ENCODE measurements at regions not wholly inside any gene's neighbourhood (a gene's known extent, or its start where the extent isn't known, plus 50 kb on each side); places are given as distances from the start of the nearest gene placed in this dataset.

- Histone ChIP-seq H3K4me1 (ENCODE audit: insufficient read depth) (no peaks in the 10 kb centered on the region), H3K27me3 (replicated peaks; ENCODE audit: insufficient read depth) (no peaks in the 10 kb centered on the region), H4K20me1 (ENCODE audit: insufficient read depth) (no peaks in the 10 kb centered on the region), H3K4me2 (ENCODE audit: unreplicated experiment) (no peak overlapping the region), H3K9me3 (ENCODE audit: low read depth) (no peaks in the 10 kb centered on the region), H3K79me2 (ENCODE audit: insufficient read depth) (no peaks in the 10 kb centered on the region), H3F3A (ENCODE audit: insufficient read depth) (no peaks in the 10 kb centered on the region), H3K36me3 (ENCODE audit: low read depth) (no peaks in the 10 kb centered on the region), H3K9me2 (ENCODE audit: insufficient read depth) (no peaks in the 10 kb centered on the region), H3K4me3 (no peak overlapping the region), H2AFZ (no peak overlapping the region), H3K27ac (no peak overlapping the region), H3K9ac (no peak overlapping the region)
- no peak for DNase-seq
- 86 to 88% methylated on average over 4 of the region's 4 CpGs for WGBS, 2 experiments (ENCODE audit: low coverage in 1 of 2, low lambda C conversion rate in 2 of 2, missing lambda C conversion rate in 2 of 2)
- in situ Hi-C loops (cut with MboI) = no loop called here
- TF ChIP-seq EZH2phosphoT487 (IDR thresholded peaks at IDR 0.05; ENCODE audit: insufficient read depth, low read depth) (no peak), EZH2 (IDR thresholded peaks at IDR 0.05; ENCODE audit: insufficient read depth, poor library complexity, severe bottlenecking) (no peak)
Observed at GRCh38 chr12:114757684-114758325, 73.8 kb upstream of the TBX3 start.

DNA sequence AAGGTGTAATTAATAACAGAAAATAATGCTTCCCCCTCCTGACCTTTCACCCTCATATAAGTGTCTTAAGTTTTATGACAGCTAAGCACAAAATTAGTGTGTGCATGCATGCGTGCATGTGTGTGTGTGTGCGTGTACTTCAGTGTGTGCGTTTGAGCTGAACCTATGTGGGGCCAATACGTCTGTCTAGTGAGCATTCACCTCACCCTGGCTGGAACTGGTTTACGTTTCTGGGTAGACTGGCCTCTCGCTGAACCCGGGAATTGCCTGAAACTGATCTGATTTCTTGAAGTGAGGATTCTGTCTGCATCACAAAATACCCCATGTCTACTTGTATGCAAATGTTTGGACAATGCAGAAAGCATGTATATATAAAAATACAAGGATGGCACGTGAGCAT lies 68.2 kb upstream of the TBX3 start:
- no peak overlapping the region for H3K4me2 ChIP-seq (ENCODE audit: unreplicated experiment)
- H3K27ac ChIP-seq = no peak overlapping the region
- no peaks in the 10 kb centered on the region for H3K36me3 ChIP-seq (ENCODE audit: low read depth)
- H3K79me2 ChIP-seq (ENCODE audit: insufficient read depth) = no peaks in the 10 kb centered on the region
- 86 to 88% methylated on average over 8 of the region's 8 CpGs for WGBS, 2 experiments (ENCODE audit: low coverage in 1 of 2, low lambda C conversion rate in 2 of 2, missing lambda C conversion rate in 2 of 2)
- H3K9me2 ChIP-seq (ENCODE audit: insufficient read depth) = no peaks in the 10 kb centered on the region
- no peak overlapping the region for H3K9ac ChIP-seq
- H3K4me3 ChIP-seq = no peak overlapping the region
- in situ Hi-C loops (cut with MboI) = no loop called here
- TF ChIP-seq EZH2phosphoT487 (IDR thresholded peaks at IDR 0.05; ENCODE audit: insufficient read depth, low read depth) = no peak
- TF ChIP-seq EZH2 (IDR thresholded peaks at IDR 0.05; ENCODE audit: insufficient read depth, poor library complexity, severe bottlenecking) = no peak
- DNase-seq = no peak
- no peaks in the 10 kb centered on the region for H3K27me3 ChIP-seq (replicated peaks; ENCODE audit: insufficient read depth)
- H3K9me3 ChIP-seq (ENCODE audit: low read depth) = no peaks in the 10 kb centered on the region
- H3K4me1 ChIP-seq (ENCODE audit: insufficient read depth) = no peaks in the 10 kb centered on the region
- no peaks in the 10 kb centered on the region for H3F3A ChIP-seq (ENCODE audit: insufficient read depth)
- H2AFZ ChIP-seq = no peak overlapping the region
- H4K20me1 ChIP-seq (ENCODE audit: insufficient read depth) = no peaks in the 10 kb centered on the region

DNA sequence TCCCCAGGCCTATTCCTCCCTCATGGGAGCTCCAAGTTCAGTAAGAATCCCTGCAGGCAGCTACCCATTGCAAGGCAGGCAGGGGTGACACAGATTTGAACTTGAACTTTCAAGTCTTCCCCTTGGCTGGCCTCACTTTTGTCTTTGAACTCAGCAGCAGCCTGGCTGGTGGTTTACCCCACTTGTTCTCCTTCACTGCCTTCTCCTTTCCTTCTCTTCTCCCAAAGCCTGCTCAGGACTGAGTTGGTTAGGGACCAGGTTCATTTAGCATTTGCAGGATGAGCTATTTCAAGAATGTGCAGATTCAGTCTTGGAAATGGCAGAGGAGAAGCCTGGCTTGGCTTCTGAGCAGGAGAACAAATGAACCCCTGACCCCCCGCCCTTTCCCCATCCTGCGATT lies 67.7 kb upstream of the TBX3 start:
- Histone ChIP-seq H3K9me3 (ENCODE audit: low read depth) (no peaks in the 10 kb centered on the region), H3K36me3 (ENCODE audit: low read depth) (no peaks in the 10 kb centered on the region), H3F3A (ENCODE audit: insufficient read depth) (no peaks in the 10 kb centered on the region), H3K27ac (no peak overlapping the region), H3K4me1 (ENCODE audit: insufficient read depth) (no peaks in the 10 kb centered on the region), H3K9me2 (ENCODE audit: insufficient read depth) (no peaks in the 10 kb centered on the region), H2AFZ (no peak overlapping the region), H3K9ac (no peak overlapping the region), H3K79me2 (ENCODE audit: insufficient read depth) (no peaks in the 10 kb centered on the region), H3K27me3 (replicated peaks; ENCODE audit: insufficient read depth) (no peaks in the 10 kb centered on the region), H3K4me3 (no peak overlapping the region), H3K4me2 (ENCODE audit: unreplicated experiment) (no peak overlapping the region), H4K20me1 (ENCODE audit: insufficient read depth) (no peaks in the 10 kb centered on the region)
- no peak for DNase-seq
- whole genome bisulfite sequencing, 2 experiments (ENCODE audit: low coverage in 1 of 2, low lambda C conversion rate in 2 of 2, missing lambda C conversion rate in 2 of 2) = 93 to 97% methylated on average over 2 of the region's 2 CpGs
- in situ Hi-C loops (cut with MboI) = no loop called here
- TF ChIP-seq EZH2 (IDR thresholded peaks at IDR 0.05; ENCODE audit: insufficient read depth, poor library complexity, severe bottlenecking) = no peak
- TF ChIP-seq EZH2phosphoT487 (IDR thresholded peaks at IDR 0.05; ENCODE audit: insufficient read depth, low read depth) = no peak

DNA sequence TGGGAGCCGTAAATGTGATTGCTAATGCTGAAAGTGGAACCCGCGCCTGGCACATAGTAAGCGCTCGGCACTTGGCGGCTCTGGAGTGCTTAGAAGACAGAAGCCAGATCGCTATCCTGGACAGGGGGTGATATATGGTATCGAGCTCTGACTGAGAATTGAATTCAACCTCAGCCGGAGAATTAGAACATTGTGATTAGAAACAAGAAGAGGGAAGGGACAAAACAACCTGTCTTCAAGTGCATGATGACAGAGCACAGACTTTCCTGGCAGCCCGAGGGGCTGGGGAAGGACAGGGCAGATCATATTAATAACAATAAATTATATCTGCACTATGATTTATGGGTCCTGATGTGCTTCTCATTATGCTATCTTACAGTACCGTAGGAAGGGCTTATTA lies 66.9 kb upstream of the TBX3 start:
- no peak overlapping the region for H3K27ac ChIP-seq
- no peak for DNase-seq
- H4K20me1 ChIP-seq (ENCODE audit: insufficient read depth) = no peaks in the 10 kb centered on the region
- no peaks in the 10 kb centered on the region for H3K9me2 ChIP-seq (ENCODE audit: insufficient read depth)
- no peak overlapping the region for H2AFZ ChIP-seq
- H3F3A ChIP-seq (ENCODE audit: insufficient read depth) = no peaks in the 10 kb centered on the region
- no peaks in the 10 kb centered on the region for H3K4me1 ChIP-seq (ENCODE audit: insufficient read depth)
- H3K36me3 ChIP-seq (ENCODE audit: low read depth) = no peaks in the 10 kb centered on the region
- TF ChIP-seq EZH2 (IDR thresholded peaks at IDR 0.05; ENCODE audit: insufficient read depth, poor library complexity, severe bottlenecking) = no peak
- in situ Hi-C loops (cut with MboI) = no loop called here
- 77% methylated on average over 11 of the region's 11 CpGs for WGBS, 2 experiments (ENCODE audit: low coverage in 1 of 2, low lambda C conversion rate in 2 of 2, missing lambda C conversion rate in 2 of 2)
- no peak overlapping the region for H3K4me3 ChIP-seq
- no peak overlapping the region for H3K9ac ChIP-seq
- H3K4me2 ChIP-seq (ENCODE audit: unreplicated experiment) = no peak overlapping the region
- H3K79me2 ChIP-seq (ENCODE audit: insufficient read depth) = no peaks in the 10 kb centered on the region
- no peaks in the 10 kb centered on the region for H3K9me3 ChIP-seq (ENCODE audit: low read depth)
- H3K27me3 ChIP-seq (replicated peaks; ENCODE audit: insufficient read depth) = no peaks in the 10 kb centered on the region

GRCh38 chr12:114749065-114749464 lies 65.1 kb upstream of the TBX3 start:
- no peak overlapping the region for H3K27ac ChIP-seq
- TF ChIP-seq EZH2phosphoT487 (IDR thresholded peaks at IDR 0.05; ENCODE audit: insufficient read depth, low read depth) (no peak), EZH2 (IDR thresholded peaks at IDR 0.05; ENCODE audit: insufficient read depth, poor library complexity, severe bottlenecking) (no peak)
- DNase-seq = no peak
- H3K4me1 ChIP-seq (ENCODE audit: insufficient read depth) = no peaks in the 10 kb centered on the region
- H4K20me1 ChIP-seq (ENCODE audit: insufficient read depth) = no peaks in the 10 kb centered on the region
- no peak overlapping the region for H3K4me3 ChIP-seq
- no peaks in the 10 kb centered on the region for H3K36me3 ChIP-seq (ENCODE audit: low read depth)
- H3K4me2 ChIP-seq (ENCODE audit: unreplicated experiment) = no peak overlapping the region
- H3K9me2 ChIP-seq (ENCODE audit: insufficient read depth) = no peaks in the 10 kb centered on the region
- no peak overlapping the region for H3K9ac ChIP-seq
- H3K27me3 ChIP-seq (replicated peaks; ENCODE audit: insufficient read depth) = no peaks in the 10 kb centered on the region
- WGBS, 2 experiments (ENCODE audit: low coverage in 1 of 2, low lambda C conversion rate in 2 of 2, missing lambda C conversion rate in 2 of 2) = 93 to 96% methylated on average over 3 of the region's 3 CpGs
- no peak overlapping the region for H2AFZ ChIP-seq
- no peaks in the 10 kb centered on the region for H3K9me3 ChIP-seq (ENCODE audit: low read depth)
- in situ Hi-C loops (cut with MboI) = no loop called here
- no peaks in the 10 kb centered on the region for H3K79me2 ChIP-seq (ENCODE audit: insufficient read depth)
- no peaks in the 10 kb centered on the region for H3F3A ChIP-seq (ENCODE audit: insufficient read depth)

Data from GM23248 (cell line).